ENCODE measurements at regions not wholly inside any gene's neighbourhood (a gene's known extent, or its start where the extent isn't known, plus 50 kb on each side); places are given as distances from the start of the nearest gene placed in this dataset.

DNA sequence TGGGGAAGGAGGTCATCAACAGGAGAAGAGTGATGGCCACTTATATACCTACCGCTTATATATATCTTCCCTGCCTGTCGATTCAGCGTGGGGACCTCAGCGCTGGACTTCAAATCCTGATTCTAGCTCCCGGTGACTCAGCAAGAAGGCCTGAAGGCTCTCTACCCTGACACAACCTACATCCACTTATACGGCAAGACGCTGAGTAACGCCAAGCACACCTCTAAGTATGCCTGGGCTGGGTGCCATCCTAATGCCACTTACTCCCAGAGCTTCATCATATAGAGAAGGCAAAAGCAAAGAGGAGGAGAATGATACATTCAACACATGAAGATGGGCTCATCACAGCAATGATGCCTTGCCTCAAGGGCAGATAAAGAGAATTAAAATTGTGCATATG is 198.3 kb downstream of the CHIC2 start:
- no peak overlapping the region for H3K9ac ChIP-seq (ENCODE audit: low read length)
- H3K79me2 ChIP-seq (ENCODE audit: low read length), result no peaks in the 10 kb centered on the region
- no peak overlapping the region for H3K27ac ChIP-seq (ENCODE audit: low read length)
- no peaks in the 10 kb centered on the region for H3K9me2 ChIP-seq (replicated peaks; ENCODE audit: insufficient read depth, low read length)
- no peak overlapping the region for H3K4me2 ChIP-seq (ENCODE audit: low read depth, low read length)
- no peak overlapping the region for H3K4me3 ChIP-seq (ENCODE audit: low read length)
- no peaks in the 10 kb centered on the region for H3F3A ChIP-seq (ENCODE audit: insufficient read depth, low read length)
- TF ChIP-seq EZH2phosphoT487 (IDR thresholded peaks at IDR 0.05; ENCODE audit: low read length) (no peak), EZH2 (optimal IDR thresholded peaks at IDR 0.05; ENCODE audit: low read depth, low read length) (no peak)
- TF ChIP-seq, protein P1, sequence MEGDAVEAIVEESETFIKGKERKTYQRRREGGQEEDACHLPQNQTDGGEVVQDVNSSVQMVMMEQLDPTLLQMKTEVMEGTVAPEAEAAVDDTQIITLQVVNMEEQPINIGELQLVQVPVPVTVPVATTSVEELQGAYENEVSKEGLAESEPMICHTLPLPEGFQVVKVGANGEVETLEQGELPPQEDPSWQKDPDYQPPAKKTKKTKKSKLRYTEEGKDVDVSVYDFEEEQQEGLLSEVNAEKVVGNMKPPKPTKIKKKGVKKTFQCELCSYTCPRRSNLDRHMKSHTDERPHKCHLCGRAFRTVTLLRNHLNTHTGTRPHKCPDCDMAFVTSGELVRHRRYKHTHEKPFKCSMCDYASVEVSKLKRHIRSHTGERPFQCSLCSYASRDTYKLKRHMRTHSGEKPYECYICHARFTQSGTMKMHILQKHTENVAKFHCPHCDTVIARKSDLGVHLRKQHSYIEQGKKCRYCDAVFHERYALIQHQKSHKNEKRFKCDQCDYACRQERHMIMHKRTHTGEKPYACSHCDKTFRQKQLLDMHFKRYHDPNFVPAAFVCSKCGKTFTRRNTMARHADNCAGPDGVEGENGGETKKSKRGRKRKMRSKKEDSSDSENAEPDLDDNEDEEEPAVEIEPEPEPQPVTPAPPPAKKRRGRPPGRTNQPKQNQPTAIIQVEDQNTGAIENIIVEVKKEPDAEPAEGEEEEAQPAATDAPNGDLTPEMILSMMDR (IDR thresholded peaks at IDR 0.05; ENCODE audit: low read length), result no peak
- no peaks in the 10 kb centered on the region for H3K9me3 ChIP-seq (replicated peaks; ENCODE audit: insufficient read depth, low read length)
- H4K20me1 ChIP-seq (ENCODE audit: insufficient read depth, low read length), result no peaks in the 10 kb centered on the region
- no peaks in the 10 kb centered on the region for H3K36me3 ChIP-seq (replicated peaks; ENCODE audit: insufficient read depth, low read length)
- no peak for DNase-seq
- no peaks in the 10 kb centered on the region for H3K27me3 ChIP-seq (replicated peaks; ENCODE audit: insufficient read depth, low read length)
- no peak overlapping the region for H2AFZ ChIP-seq (ENCODE audit: low read length)
- H3K4me1 ChIP-seq (ENCODE audit: low read length), result no peaks in the 10 kb centered on the region

DNA sequence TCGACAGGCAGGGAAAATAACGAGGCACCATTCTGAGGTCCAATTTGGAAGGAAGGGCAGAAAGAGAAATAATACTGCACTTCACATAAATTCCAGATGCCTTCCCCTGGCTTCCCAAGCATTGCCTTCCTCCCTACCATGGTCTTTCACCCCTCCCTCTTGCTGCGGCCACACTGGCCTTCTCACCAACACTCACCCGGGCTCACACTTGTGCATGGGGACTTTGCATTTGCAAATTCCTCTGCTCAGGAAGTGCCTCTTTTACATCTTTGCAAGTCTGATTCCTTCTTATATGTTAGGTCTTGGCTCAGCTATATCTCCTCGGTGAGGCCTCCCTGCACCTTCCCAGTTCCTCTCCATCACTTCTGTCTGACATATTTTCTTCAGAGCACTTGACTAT is 199.4 kb downstream of the CHIC2 start:
- H2AFZ ChIP-seq (ENCODE audit: low read length), result no peak overlapping the region
- no peaks in the 10 kb centered on the region for H4K20me1 ChIP-seq (ENCODE audit: insufficient read depth, low read length)
- no peak overlapping the region for H3K4me2 ChIP-seq (ENCODE audit: low read depth, low read length)

DNA sequence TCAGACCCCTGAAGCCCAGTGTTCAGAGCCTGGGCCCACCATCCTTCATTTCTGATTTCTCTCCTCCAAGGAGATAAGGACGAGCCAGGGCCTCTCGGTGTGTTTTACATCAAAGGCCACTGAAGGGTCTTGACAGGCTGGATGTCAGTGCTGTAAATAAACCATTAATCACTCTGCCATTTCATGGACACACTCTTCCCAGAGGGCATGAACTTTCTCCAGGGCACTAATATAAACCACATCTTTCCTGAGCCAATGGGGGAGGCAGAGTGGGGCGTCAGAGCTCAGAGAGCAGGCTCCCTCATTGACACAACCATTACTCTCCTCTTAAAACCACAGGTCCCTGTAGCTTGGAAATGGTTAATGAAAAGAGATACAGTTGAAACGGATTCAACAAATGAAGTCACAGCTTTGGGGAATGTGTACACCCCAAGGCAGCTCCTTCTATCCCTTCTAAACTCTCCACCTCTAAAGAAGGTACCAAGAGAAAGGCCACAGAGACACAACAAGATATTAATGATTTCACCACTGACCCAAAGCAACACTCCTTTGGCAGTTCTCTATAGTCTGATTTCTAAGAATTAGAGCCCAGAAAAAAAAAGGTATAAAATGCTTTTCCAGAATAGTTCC is 200.6 kb downstream of the CHIC2 start:
- no peak for TF ChIP-seq EZH2phosphoT487 (IDR thresholded peaks at IDR 0.05; ENCODE audit: low read length)
- no peak for TF ChIP-seq EZH2 (optimal IDR thresholded peaks at IDR 0.05; ENCODE audit: low read depth, low read length)
- TF ChIP-seq, protein P1 (IDR thresholded peaks at IDR 0.05; ENCODE audit: low read length), result no peak
- H3K4me2 ChIP-seq (ENCODE audit: low read depth, low read length), result no peak overlapping the region
- no peaks in the 10 kb centered on the region for H3K79me2 ChIP-seq (ENCODE audit: low read length)
- no peaks in the 10 kb centered on the region for H3K36me3 ChIP-seq (replicated peaks; ENCODE audit: insufficient read depth, low read length)
- no peaks in the 10 kb centered on the region for H3K9me2 ChIP-seq (replicated peaks; ENCODE audit: insufficient read depth, low read length)
- H3K4me1 ChIP-seq (ENCODE audit: low read length), result no peaks in the 10 kb centered on the region
- no peak for DNase-seq
- no peaks in the 10 kb centered on the region for H3K27me3 ChIP-seq (replicated peaks; ENCODE audit: insufficient read depth, low read length)
- no peaks in the 10 kb centered on the region for H3F3A ChIP-seq (ENCODE audit: insufficient read depth, low read length)
- no peak overlapping the region for H3K27ac ChIP-seq (ENCODE audit: low read length)
- H2AFZ ChIP-seq (ENCODE audit: low read length), result no peak overlapping the region
- H3K4me3 ChIP-seq (ENCODE audit: low read length), result no peak overlapping the region
- no peak overlapping the region for H3K9ac ChIP-seq (ENCODE audit: low read length)
- no peaks in the 10 kb centered on the region for H3K9me3 ChIP-seq (replicated peaks; ENCODE audit: insufficient read depth, low read length)
- no peaks in the 10 kb centered on the region for H4K20me1 ChIP-seq (ENCODE audit: insufficient read depth, low read length)

More for the DNA sequence above, 199.4 kb downstream of the CHIC2 start:
- Histone ChIP-seq H3K9ac (ENCODE audit: low read length) (no peak overlapping the region), H3K27ac (ENCODE audit: low read length) (no peak overlapping the region), H3K9me2 (replicated peaks; ENCODE audit: insufficient read depth, low read length) (no peaks in the 10 kb centered on the region), H3K4me3 (ENCODE audit: low read length) (no peak overlapping the region), H3K36me3 (replicated peaks; ENCODE audit: insufficient read depth, low read length) (no peaks in the 10 kb centered on the region), H3K27me3 (replicated peaks; ENCODE audit: insufficient read depth, low read length) (no peaks in the 10 kb centered on the region), H3K9me3 (replicated peaks; ENCODE audit: insufficient read depth, low read length) (no peaks in the 10 kb centered on the region), H3F3A (ENCODE audit: insufficient read depth, low read length) (no peaks in the 10 kb centered on the region), H3K79me2 (ENCODE audit: low read length) (no peaks in the 10 kb centered on the region), H3K4me1 (ENCODE audit: low read length) (no peaks in the 10 kb centered on the region)
- TF ChIP-seq EZH2phosphoT487 (IDR thresholded peaks at IDR 0.05; ENCODE audit: low read length), result no peak
- TF ChIP-seq, protein P1 (IDR thresholded peaks at IDR 0.05; ENCODE audit: low read length), result no peak
- no peak for TF ChIP-seq EZH2 (optimal IDR thresholded peaks at IDR 0.05; ENCODE audit: low read depth, low read length)
- DNase-seq, result no peak
